ENCODE measurements at regions not wholly inside any gene's neighbourhood (a gene's known extent, or its start where the extent isn't known, plus 50 kb on each side); places are given as distances from the start of the nearest gene placed in this dataset.

DNA sequence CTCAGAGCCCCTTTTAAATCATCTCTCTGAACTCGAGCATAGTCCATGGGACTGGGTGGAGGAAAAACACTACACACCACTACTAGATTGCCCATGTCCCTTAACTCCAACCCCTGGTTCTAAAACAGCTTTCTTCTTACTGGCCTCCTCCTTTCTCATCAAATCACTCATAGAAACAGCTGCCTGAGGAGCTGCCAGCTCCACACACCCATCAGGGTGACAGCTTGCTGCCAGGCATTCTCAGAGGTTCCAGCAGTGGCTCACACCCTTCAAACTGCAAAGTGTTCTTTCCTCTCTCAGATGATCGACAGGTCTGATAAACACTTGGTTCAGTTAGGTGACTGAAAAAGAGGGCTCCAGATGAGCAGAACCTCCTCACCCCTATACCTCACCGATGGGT is 543.0 kb upstream of the PLXNA2 start:
- no peak overlapping the region for H3K4me2 ChIP-seq (ENCODE audit: low read length)

DNA sequence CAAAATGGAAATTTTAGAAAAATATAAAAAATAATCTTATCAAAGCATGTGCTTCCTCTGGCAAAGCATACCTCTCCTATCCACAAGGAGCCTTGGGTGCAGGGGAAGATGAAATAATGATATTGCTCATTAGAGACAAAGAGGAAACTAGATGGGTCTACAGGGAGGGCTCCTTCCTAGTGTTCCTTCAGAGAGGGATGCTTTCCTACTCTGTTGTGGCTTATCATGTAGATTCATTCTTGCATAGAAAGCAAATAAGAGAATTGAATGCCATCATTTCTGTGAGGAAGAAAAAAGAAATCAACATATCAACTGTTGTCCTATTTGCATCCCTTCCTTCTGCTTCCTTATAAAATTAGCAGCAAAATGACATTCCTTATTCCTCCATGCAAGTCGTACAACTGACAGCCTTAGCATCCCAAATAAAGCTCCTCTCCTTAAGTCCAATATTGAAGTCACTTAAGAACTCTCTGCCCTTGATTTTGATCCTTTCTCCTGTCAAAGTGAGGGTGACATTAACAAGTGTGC is 543.9 kb upstream of the PLXNA2 start:
- no peak overlapping the region for H3K9ac ChIP-seq (ENCODE audit: low read length)
- H2AFZ ChIP-seq (ENCODE audit: low read depth, low read length), result no peak overlapping the region
- H3K27ac ChIP-seq (ENCODE audit: low read length), result peak overlapping the region; percentile 53
- no peaks in the 10 kb centered on the region for H3K9me2 ChIP-seq (ENCODE audit: insufficient read depth, low read length)
- no peak overlapping the region for H3K4me3 ChIP-seq (ENCODE audit: low read length)
- no peaks in the 10 kb centered on the region for H3K9me3 ChIP-seq (ENCODE audit: low read length)
- TF ChIP-seq TAF1 (IDR thresholded peaks at IDR 0.05; ENCODE audit: low read depth), result no peak
- no peak for TF ChIP-seq EP300 (conservative IDR thresholded peaks at IDR 0.05; ENCODE audit: poor library complexity, severe bottlenecking)
- no peak for TF ChIP-seq POLR2AphosphoS5 (IDR thresholded peaks at IDR 0.05)
- TF ChIP-seq RAD21 (conservative IDR thresholded peaks at IDR 0.05), result no peak
- TF ChIP-seq, protein P1, sequence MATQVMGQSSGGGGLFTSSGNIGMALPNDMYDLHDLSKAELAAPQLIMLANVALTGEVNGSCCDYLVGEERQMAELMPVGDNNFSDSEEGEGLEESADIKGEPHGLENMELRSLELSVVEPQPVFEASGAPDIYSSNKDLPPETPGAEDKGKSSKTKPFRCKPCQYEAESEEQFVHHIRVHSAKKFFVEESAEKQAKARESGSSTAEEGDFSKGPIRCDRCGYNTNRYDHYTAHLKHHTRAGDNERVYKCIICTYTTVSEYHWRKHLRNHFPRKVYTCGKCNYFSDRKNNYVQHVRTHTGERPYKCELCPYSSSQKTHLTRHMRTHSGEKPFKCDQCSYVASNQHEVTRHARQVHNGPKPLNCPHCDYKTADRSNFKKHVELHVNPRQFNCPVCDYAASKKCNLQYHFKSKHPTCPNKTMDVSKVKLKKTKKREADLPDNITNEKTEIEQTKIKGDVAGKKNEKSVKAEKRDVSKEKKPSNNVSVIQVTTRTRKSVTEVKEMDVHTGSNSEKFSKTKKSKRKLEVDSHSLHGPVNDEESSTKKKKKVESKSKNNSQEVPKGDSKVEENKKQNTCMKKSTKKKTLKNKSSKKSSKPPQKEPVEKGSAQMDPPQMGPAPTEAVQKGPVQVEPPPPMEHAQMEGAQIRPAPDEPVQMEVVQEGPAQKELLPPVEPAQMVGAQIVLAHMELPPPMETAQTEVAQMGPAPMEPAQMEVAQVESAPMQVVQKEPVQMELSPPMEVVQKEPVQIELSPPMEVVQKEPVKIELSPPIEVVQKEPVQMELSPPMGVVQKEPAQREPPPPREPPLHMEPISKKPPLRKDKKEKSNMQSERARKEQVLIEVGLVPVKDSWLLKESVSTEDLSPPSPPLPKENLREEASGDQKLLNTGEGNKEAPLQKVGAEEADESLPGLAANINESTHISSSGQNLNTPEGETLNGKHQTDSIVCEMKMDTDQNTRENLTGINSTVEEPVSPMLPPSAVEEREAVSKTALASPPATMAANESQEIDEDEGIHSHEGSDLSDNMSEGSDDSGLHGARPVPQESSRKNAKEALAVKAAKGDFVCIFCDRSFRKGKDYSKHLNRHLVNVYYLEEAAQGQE (IDR thresholded peaks at IDR 0.05; ENCODE audit: borderline replicate concordance), result no peak
- no peak for TF ChIP-seq EZH2 (IDR thresholded peaks at IDR 0.05; ENCODE audit: borderline replicate concordance, insufficient read depth, low read length, poor library complexity, severe bottlenecking)
- H3K36me3 ChIP-seq (ENCODE audit: insufficient read depth, low read length), result no peaks in the 10 kb centered on the region
- no peaks in the 10 kb centered on the region for H3F3A ChIP-seq (ENCODE audit: insufficient read depth, low read length, poor library complexity, severe bottlenecking)
- H3K4me2 ChIP-seq (ENCODE audit: low read length), result no peak overlapping the region
- H3K27me3 ChIP-seq (ENCODE audit: insufficient read depth, low read depth, low read length), result no peaks in the 10 kb centered on the region
- H4K20me1 ChIP-seq (ENCODE audit: insufficient read depth), result no peaks in the 10 kb centered on the region
- H3K79me2 ChIP-seq (replicated peaks; ENCODE audit: insufficient read depth, low read length), result no peaks in the 10 kb centered on the region

More for the DNA sequence above, 543.0 kb upstream of the PLXNA2 start:
- Histone ChIP-seq H3K9me3 (ENCODE audit: low read length) (no peaks in the 10 kb centered on the region), H2AFZ (ENCODE audit: low read depth, low read length) (no peak overlapping the region), H3K9ac (ENCODE audit: low read length) (peak overlapping the region; percentile 21), H3K27ac (ENCODE audit: low read length) (peak overlapping the region; percentile 53), H3F3A (ENCODE audit: insufficient read depth, low read length, poor library complexity, severe bottlenecking) (no peaks in the 10 kb centered on the region), H3K9me2 (ENCODE audit: insufficient read depth, low read length) (no peaks in the 10 kb centered on the region), H4K20me1 (ENCODE audit: insufficient read depth) (no peaks in the 10 kb centered on the region), H3K36me3 (ENCODE audit: insufficient read depth, low read length) (no peaks in the 10 kb centered on the region), H3K27me3 (ENCODE audit: insufficient read depth, low read depth, low read length) (no peaks in the 10 kb centered on the region), H3K4me3 (ENCODE audit: low read length) (no peak overlapping the region), H3K79me2 (replicated peaks; ENCODE audit: insufficient read depth, low read length) (no peaks in the 10 kb centered on the region)
- TF ChIP-seq, protein P1 (IDR thresholded peaks at IDR 0.05; ENCODE audit: borderline replicate concordance), result no peak
- no peak for TF ChIP-seq TAF1 (IDR thresholded peaks at IDR 0.05; ENCODE audit: low read depth)
- TF ChIP-seq RAD21 (conservative IDR thresholded peaks at IDR 0.05), result no peak
- TF ChIP-seq MXI1 (conservative IDR thresholded peaks at IDR 0.05; ENCODE audit: poor library complexity, severe bottlenecking), result no peak
- peak; percentile 82 for TF ChIP-seq EP300 (conservative IDR thresholded peaks at IDR 0.05; ENCODE audit: poor library complexity, severe bottlenecking)
- TF ChIP-seq POLR2AphosphoS5 (IDR thresholded peaks at IDR 0.05), result no peak
